ENCODE measurements at regions not wholly inside any gene's neighbourhood (a gene's known extent, or its start where the extent isn't known, plus 50 kb on each side); places are given as distances from the start of the nearest gene placed in this dataset.

- TF ChIP-seq CTCF (IDR thresholded peaks at IDR 0.05) (no peak), POLR2AphosphoS5 (IDR thresholded peaks at IDR 0.05; ENCODE audit: low read depth, low read length) (no peak), SIN3A (IDR thresholded peaks at IDR 0.05; ENCODE audit: borderline replicate concordance, insufficient read depth, low read depth, low read length) (no peak), REST (IDR thresholded peaks at IDR 0.05; ENCODE audit: insufficient read depth in 1 of 2, low read depth in 2 of 2, low read length in 1 of 2) (no peak)
Observed at GRCh38 chr7:27459731-27460053, 203.0 kb downstream of the HIBADH start.
